HEK293 (cell line): ENCODE measurements at regions not wholly inside any gene's neighbourhood (a gene's known extent, or its start where the extent isn't known, plus 50 kb on each side); places are given as distances from the start of the nearest gene placed in this dataset.

Source experiments
- CTCF ChIP-seq: fragments of 450-650 bp; formaldehyde crosslinking; IDR thresholded peaks from 2 replicates; pipeline ENCODE4 v1.5.1; 2016; ENCODE audit warnings: missing biosample characterization, missing genetic modification characterization
- ZBTB1 ChIP-seq: fragments of 450-650 bp; formaldehyde crosslinking; IDR thresholded peaks from 2 replicates; pipeline ENCODE4 v1.5.1; 2016; ENCODE audit warnings: missing biosample characterization, missing genetic modification characterization
- ZNF24 ChIP-seq: fragments of 450-650 bp; formaldehyde crosslinking; IDR thresholded peaks from 2 replicates; pipeline ENCODE4 v1.5.1; 2016; ENCODE audit warnings: missing biosample characterization, missing genetic modification characterization
- ZNF292 ChIP-seq: fragments of 450-650 bp; formaldehyde crosslinking; IDR thresholded peaks from 2 replicates; pipeline ENCODE4 v1.5.1; 2016; ENCODE audit warnings: low read depth, missing biosample characterization, missing genetic modification characterization, borderline replicate concordance

- TF ChIP-seq CTCF (tag by site-specific recombination) (no peak), ZNF292 (tag by site-specific recombination) (no peak), ZNF24 (tag by site-specific recombination) (no peak), ZBTB1 (no peak)
These were observed 315.7 kb upstream of the RRP15 start for GRCh38 chr1:217969428-217969827.
